ENCODE measurements at regions not wholly inside any gene's neighbourhood (a gene's known extent, or its start where the extent isn't known, plus 50 kb on each side); places are given as distances from the start of the nearest gene placed in this dataset.

- no peak for TF ChIP-seq CTCF (IDR thresholded peaks at IDR 0.05; ENCODE audit: insufficient read depth, low read length, poor library complexity, severe bottlenecking)
- H3K4me3 ChIP-seq (ENCODE audit: low read depth, low read length) = no peak overlapping the region
- H3K27me3 ChIP-seq (ENCODE audit: control insufficient read depth, insufficient read depth, low read length) = peaks cover 15% of the 10 kb centered on the region
- no peak for DNase-seq (ENCODE audit: low read depth)
- no peaks in the 10 kb centered on the region for H3K36me3 ChIP-seq (ENCODE audit: control insufficient read depth, insufficient read depth, low read length)
Measured at GRCh38 chr14:76313852-76314251, 62.1 kb upstream of the ESRRB start.

- no peak overlapping the region for H3K4me3 ChIP-seq (ENCODE audit: low read depth, low read length)
- DNase-seq (ENCODE audit: low read depth) = no peak
- no peaks in the 10 kb centered on the region for H3K36me3 ChIP-seq (ENCODE audit: control insufficient read depth, insufficient read depth, low read length)
- no peak for TF ChIP-seq CTCF (IDR thresholded peaks at IDR 0.05; ENCODE audit: insufficient read depth, low read length, poor library complexity, severe bottlenecking)
- peaks cover 15% of the 10 kb centered on the region for H3K27me3 ChIP-seq (ENCODE audit: control insufficient read depth, insufficient read depth, low read length)
Measured at GRCh38 chr14:76314521-76315034, 61.4 kb upstream of the ESRRB start.

GRCh38 chr14:76320486-76320885 lies 55.5 kb upstream of the ESRRB start:
- DNase-seq (ENCODE audit: low read depth) = no peak
- TF ChIP-seq CTCF (IDR thresholded peaks at IDR 0.05; ENCODE audit: insufficient read depth, low read length, poor library complexity, severe bottlenecking) = no peak
- Histone ChIP-seq H3K36me3 (ENCODE audit: control insufficient read depth, insufficient read depth, low read length) (no peaks in the 10 kb centered on the region), H3K4me3 (ENCODE audit: low read depth, low read length) (no peak overlapping the region), H3K27me3 (ENCODE audit: control insufficient read depth, insufficient read depth, low read length) (peaks cover 2% of the 10 kb centered on the region)

GRCh38 chr14:76320975-76321374 lies 55.0 kb upstream of the ESRRB start:
- no peak for DNase-seq (ENCODE audit: low read depth)
- H3K4me3 ChIP-seq (ENCODE audit: low read depth, low read length) = no peak overlapping the region
- no peak for TF ChIP-seq CTCF (IDR thresholded peaks at IDR 0.05; ENCODE audit: insufficient read depth, low read length, poor library complexity, severe bottlenecking)
- peaks cover 2% of the 10 kb centered on the region for H3K27me3 ChIP-seq (ENCODE audit: control insufficient read depth, insufficient read depth, low read length)
- H3K36me3 ChIP-seq (ENCODE audit: control insufficient read depth, insufficient read depth, low read length) = no peaks in the 10 kb centered on the region

- Histone ChIP-seq H3K4me3 (ENCODE audit: low read depth, low read length) (no peak overlapping the region), H3K27me3 (ENCODE audit: control insufficient read depth, insufficient read depth, low read length) (peaks cover 9% of the 10 kb centered on the region), H3K36me3 (ENCODE audit: control insufficient read depth, insufficient read depth, low read length) (no peaks in the 10 kb centered on the region)
- no peak for TF ChIP-seq CTCF (IDR thresholded peaks at IDR 0.05; ENCODE audit: insufficient read depth, low read length, poor library complexity, severe bottlenecking)
- DNase-seq (ENCODE audit: low read depth) = no peak
Measured at GRCh38 chr14:76322594-76323220, 53.2 kb upstream of the ESRRB start.

All from kidney epithelial cell (primary cell).